ENCODE measurements at regions not wholly inside any gene's neighbourhood (a gene's known extent, or its start where the extent isn't known, plus 50 kb on each side); places are given as distances from the start of the nearest gene placed in this dataset.

DNA sequence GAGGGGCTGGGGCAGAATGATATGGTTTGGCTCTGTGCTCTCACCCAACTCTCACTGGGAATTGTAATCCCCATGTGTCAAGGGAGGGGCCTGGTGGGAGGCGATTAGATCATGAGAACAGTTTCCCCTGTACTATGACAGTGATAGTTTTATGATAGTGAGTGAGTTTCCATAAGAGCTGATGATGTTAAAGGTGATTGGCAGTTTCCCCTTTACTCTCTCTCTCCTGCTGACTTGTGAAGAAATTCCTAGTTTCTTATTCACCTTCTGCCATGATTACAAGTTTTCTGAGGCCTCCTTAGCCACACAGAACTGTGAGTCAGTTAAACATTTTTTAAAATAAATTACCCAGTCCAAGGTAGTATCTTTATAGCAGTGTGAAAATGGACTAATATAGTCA, 120.4 kb upstream of the CDH9 start:
- Mint-ChIP-seq H3K36me3 (ENCODE audit: insufficient read depth, unreplicated experiment) (no peaks in the 10 kb centered on the region), H3K27me3 (ENCODE audit: unreplicated experiment) (no peaks in the 10 kb centered on the region), H3K27ac (ENCODE audit: unreplicated experiment) (no peak overlapping the region), H3K9me3 (ENCODE audit: low read depth, unreplicated experiment) (peaks cover 21% of the 10 kb centered on the region), H3K4me1 (ENCODE audit: low read depth, unreplicated experiment) (no peaks in the 10 kb centered on the region), H3K4me3 (ENCODE audit: low read depth, unreplicated experiment) (no peak overlapping the region)
- DNase-seq, result no peak
- CTCF ChIA-PET, result no interaction called here
- BruUV-seq (replicated peaks), result no TSS peak
- TF ChIP-seq, protein P1, sequence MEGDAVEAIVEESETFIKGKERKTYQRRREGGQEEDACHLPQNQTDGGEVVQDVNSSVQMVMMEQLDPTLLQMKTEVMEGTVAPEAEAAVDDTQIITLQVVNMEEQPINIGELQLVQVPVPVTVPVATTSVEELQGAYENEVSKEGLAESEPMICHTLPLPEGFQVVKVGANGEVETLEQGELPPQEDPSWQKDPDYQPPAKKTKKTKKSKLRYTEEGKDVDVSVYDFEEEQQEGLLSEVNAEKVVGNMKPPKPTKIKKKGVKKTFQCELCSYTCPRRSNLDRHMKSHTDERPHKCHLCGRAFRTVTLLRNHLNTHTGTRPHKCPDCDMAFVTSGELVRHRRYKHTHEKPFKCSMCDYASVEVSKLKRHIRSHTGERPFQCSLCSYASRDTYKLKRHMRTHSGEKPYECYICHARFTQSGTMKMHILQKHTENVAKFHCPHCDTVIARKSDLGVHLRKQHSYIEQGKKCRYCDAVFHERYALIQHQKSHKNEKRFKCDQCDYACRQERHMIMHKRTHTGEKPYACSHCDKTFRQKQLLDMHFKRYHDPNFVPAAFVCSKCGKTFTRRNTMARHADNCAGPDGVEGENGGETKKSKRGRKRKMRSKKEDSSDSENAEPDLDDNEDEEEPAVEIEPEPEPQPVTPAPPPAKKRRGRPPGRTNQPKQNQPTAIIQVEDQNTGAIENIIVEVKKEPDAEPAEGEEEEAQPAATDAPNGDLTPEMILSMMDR (IDR thresholded peaks at IDR 0.05; ENCODE audit: unreplicated experiment), result no peak
- intact Hi-C loops (cut with micrococcal nuclease; ENCODE audit: unreplicated experiment), result no loop called here

DNA sequence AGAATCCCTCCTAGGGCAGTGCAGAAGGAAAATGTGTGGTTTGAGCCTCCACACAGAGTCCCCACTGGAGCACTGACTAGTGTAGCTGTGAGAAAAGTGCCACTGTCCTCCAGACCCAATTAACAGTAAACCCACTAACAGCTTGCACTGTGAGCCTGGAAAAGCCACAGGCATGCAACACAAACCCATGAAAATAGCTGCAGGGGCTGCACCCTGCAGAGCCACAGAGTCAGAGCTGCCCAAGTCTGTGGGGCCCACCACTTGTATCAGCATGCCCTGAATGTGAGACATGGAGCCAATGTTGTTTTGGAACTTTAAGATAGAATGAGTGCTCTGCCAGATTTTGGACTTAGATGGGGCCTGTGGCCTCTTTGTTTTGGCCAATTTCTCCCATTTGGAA, 119.8 kb upstream of the CDH9 start:
- intact Hi-C loops (cut with micrococcal nuclease; ENCODE audit: unreplicated experiment), result no loop called here
- no peaks in the 10 kb centered on the region for H3K36me3 Mint-ChIP-seq (ENCODE audit: insufficient read depth, unreplicated experiment)
- H3K4me1 Mint-ChIP-seq (ENCODE audit: low read depth, unreplicated experiment), result no peaks in the 10 kb centered on the region
- no peak for DNase-seq
- no TSS peak for BruUV-seq (replicated peaks)
- H3K4me3 Mint-ChIP-seq (ENCODE audit: low read depth, unreplicated experiment), result no peak overlapping the region
- no peaks in the 10 kb centered on the region for H3K27me3 Mint-ChIP-seq (ENCODE audit: unreplicated experiment)
- TF ChIP-seq, protein P1 (IDR thresholded peaks at IDR 0.05; ENCODE audit: unreplicated experiment), result no peak
- CTCF ChIA-PET, result no interaction called here
- no peak overlapping the region for H3K27ac Mint-ChIP-seq (ENCODE audit: unreplicated experiment)
- peaks cover 21% of the 10 kb centered on the region for H3K9me3 Mint-ChIP-seq (ENCODE audit: low read depth, unreplicated experiment)

DNA sequence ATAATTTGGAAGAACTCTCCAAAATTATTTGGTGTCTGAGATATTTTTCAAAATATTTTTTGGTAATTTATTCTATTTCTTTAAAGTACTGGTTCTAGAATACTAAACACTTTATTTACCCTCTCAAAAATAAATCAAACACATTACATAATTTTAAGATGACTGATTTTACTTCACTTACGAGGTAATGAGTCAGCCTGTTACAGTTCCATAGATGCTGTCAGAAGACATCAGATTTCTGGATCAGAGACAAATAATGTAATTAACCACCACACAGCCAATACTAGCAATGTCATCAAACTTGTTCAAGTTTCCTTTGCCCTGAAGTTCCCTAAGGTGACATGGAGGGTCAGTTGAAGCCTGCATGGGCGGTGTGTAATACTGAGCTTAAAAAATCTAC, 106.1 kb upstream of the CDH9 start:
- TF ChIP-seq, protein P1 (IDR thresholded peaks at IDR 0.05; ENCODE audit: unreplicated experiment), result no peak
- no peak for DNase-seq
- CTCF ChIA-PET, result no interaction called here
- no peaks in the 10 kb centered on the region for H3K36me3 Mint-ChIP-seq (ENCODE audit: insufficient read depth, unreplicated experiment)
- BruUV-seq (replicated peaks), result no TSS peak
- H3K27me3 Mint-ChIP-seq (ENCODE audit: unreplicated experiment), result no peaks in the 10 kb centered on the region
- no peak overlapping the region for H3K4me3 Mint-ChIP-seq (ENCODE audit: low read depth, unreplicated experiment)
- H3K4me1 Mint-ChIP-seq (ENCODE audit: low read depth, unreplicated experiment), result no peaks in the 10 kb centered on the region
- peaks cover 4% of the 10 kb centered on the region for H3K9me3 Mint-ChIP-seq (ENCODE audit: low read depth, unreplicated experiment)
- H3K27ac Mint-ChIP-seq (ENCODE audit: unreplicated experiment), result no peak overlapping the region
- intact Hi-C loops (cut with micrococcal nuclease; ENCODE audit: unreplicated experiment), result no loop called here

DNA sequence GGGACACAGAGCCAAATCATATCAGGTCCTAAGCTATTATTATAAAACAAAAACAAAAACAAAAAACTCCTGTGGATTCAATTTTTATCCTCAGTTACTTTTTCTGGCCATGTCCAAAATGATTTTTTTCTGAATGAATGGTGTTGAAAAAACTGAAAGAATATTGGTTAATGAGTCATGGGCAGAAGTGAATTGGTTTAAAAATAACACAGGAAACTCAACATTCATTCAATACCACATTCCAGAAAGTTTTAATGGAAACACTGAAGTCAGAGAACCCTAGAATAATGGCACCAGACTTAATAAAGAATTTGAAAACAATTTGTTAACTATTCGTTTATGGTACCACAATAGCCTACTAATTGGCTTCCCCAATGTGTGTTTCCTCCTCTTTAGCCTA, 102.4 kb upstream of the CDH9 start:
- intact Hi-C loops (cut with micrococcal nuclease; ENCODE audit: unreplicated experiment), result no loop called here
- TF ChIP-seq, protein P1 (IDR thresholded peaks at IDR 0.05; ENCODE audit: unreplicated experiment), result no peak
- no peaks in the 10 kb centered on the region for H3K4me1 Mint-ChIP-seq (ENCODE audit: low read depth, unreplicated experiment)
- H3K27me3 Mint-ChIP-seq (ENCODE audit: unreplicated experiment), result no peaks in the 10 kb centered on the region
- CTCF ChIA-PET, result no interaction called here
- H3K27ac Mint-ChIP-seq (ENCODE audit: unreplicated experiment), result no peak overlapping the region
- DNase-seq, result no peak
- H3K36me3 Mint-ChIP-seq (ENCODE audit: insufficient read depth, unreplicated experiment), result no peaks in the 10 kb centered on the region
- no TSS peak for BruUV-seq (replicated peaks)
- H3K4me3 Mint-ChIP-seq (ENCODE audit: low read depth, unreplicated experiment), result no peak overlapping the region
- H3K9me3 Mint-ChIP-seq (ENCODE audit: low read depth, unreplicated experiment), result peaks cover 6% of the 10 kb centered on the region

GRCh38 chr5:27130587-27130986, 92.2 kb upstream of the CDH9 start:
- TF ChIP-seq, protein P1 (IDR thresholded peaks at IDR 0.05; ENCODE audit: unreplicated experiment), result no peak
- BruUV-seq (replicated peaks), result no TSS peak
- intact Hi-C loops (cut with micrococcal nuclease; ENCODE audit: unreplicated experiment), result no loop called here
- Mint-ChIP-seq H3K9me3 (ENCODE audit: low read depth, unreplicated experiment) (peaks cover 6% of the 10 kb centered on the region), H3K27ac (ENCODE audit: unreplicated experiment) (no peak overlapping the region), H3K4me1 (ENCODE audit: low read depth, unreplicated experiment) (no peaks in the 10 kb centered on the region), H3K4me3 (ENCODE audit: low read depth, unreplicated experiment) (no peak overlapping the region), H3K27me3 (ENCODE audit: unreplicated experiment) (no peaks in the 10 kb centered on the region), H3K36me3 (ENCODE audit: insufficient read depth, unreplicated experiment) (no peaks in the 10 kb centered on the region)
- CTCF ChIA-PET, result no interaction called here
- DNase-seq, result no peak
